ENCODE measurements at regions not wholly inside any gene's neighbourhood (a gene's known extent, or its start where the extent isn't known, plus 50 kb on each side); places are given as distances from the start of the nearest gene placed in this dataset.

- Histone ChIP-seq H3K9me2 (ENCODE audit: insufficient read depth, low read length) (no peaks in the 10 kb centered on the region), H3K9me3 (ENCODE audit: low read length) (no peaks in the 10 kb centered on the region), H2AFZ (ENCODE audit: low read depth, low read length) (no peak overlapping the region), H3K9ac (ENCODE audit: low read length) (no peak overlapping the region), H3K79me2 (replicated peaks; ENCODE audit: insufficient read depth, low read length) (no peaks in the 10 kb centered on the region), H3K4me2 (ENCODE audit: low read length) (no peak overlapping the region), H4K20me1 (ENCODE audit: insufficient read depth) (no peaks in the 10 kb centered on the region), H3F3A (ENCODE audit: insufficient read depth, low read length, poor library complexity, severe bottlenecking) (no peaks in the 10 kb centered on the region), H3K4me3 (ENCODE audit: low read length) (no peak overlapping the region), H3K27ac (ENCODE audit: low read length) (no peak overlapping the region), H3K36me3 (ENCODE audit: insufficient read depth, low read length) (no peaks in the 10 kb centered on the region), H3K27me3 (ENCODE audit: insufficient read depth, low read depth, low read length) (no peaks in the 10 kb centered on the region)
- TF ChIP-seq EP300 (conservative IDR thresholded peaks at IDR 0.05; ENCODE audit: poor library complexity, severe bottlenecking) = no peak
- no peak for TF ChIP-seq EZH2 (IDR thresholded peaks at IDR 0.05; ENCODE audit: borderline replicate concordance, insufficient read depth, low read length, poor library complexity, severe bottlenecking)
- TF ChIP-seq TAF1 (IDR thresholded peaks at IDR 0.05; ENCODE audit: low read depth) = no peak
- no peak for TF ChIP-seq POLR2AphosphoS5 (IDR thresholded peaks at IDR 0.05)
- TF ChIP-seq MXI1 (conservative IDR thresholded peaks at IDR 0.05; ENCODE audit: poor library complexity, severe bottlenecking) = no peak
- no peak for TF ChIP-seq SMC3 (conservative IDR thresholded peaks at IDR 0.05; ENCODE audit: poor library complexity)
- no peak for TF ChIP-seq REST (IDR thresholded peaks at IDR 0.05; ENCODE audit: borderline replicate concordance)
- TF ChIP-seq RAD21 (conservative IDR thresholded peaks at IDR 0.05) = no peak
- TF ChIP-seq, protein P1, sequence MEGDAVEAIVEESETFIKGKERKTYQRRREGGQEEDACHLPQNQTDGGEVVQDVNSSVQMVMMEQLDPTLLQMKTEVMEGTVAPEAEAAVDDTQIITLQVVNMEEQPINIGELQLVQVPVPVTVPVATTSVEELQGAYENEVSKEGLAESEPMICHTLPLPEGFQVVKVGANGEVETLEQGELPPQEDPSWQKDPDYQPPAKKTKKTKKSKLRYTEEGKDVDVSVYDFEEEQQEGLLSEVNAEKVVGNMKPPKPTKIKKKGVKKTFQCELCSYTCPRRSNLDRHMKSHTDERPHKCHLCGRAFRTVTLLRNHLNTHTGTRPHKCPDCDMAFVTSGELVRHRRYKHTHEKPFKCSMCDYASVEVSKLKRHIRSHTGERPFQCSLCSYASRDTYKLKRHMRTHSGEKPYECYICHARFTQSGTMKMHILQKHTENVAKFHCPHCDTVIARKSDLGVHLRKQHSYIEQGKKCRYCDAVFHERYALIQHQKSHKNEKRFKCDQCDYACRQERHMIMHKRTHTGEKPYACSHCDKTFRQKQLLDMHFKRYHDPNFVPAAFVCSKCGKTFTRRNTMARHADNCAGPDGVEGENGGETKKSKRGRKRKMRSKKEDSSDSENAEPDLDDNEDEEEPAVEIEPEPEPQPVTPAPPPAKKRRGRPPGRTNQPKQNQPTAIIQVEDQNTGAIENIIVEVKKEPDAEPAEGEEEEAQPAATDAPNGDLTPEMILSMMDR (IDR thresholded peaks at IDR 0.05; ENCODE audit: poor library complexity, severe bottlenecking) = no peak
Measured at GRCh38 chr16:72568502-72568901, 396.5 kb upstream of the PMFBP1 start.

DNA sequence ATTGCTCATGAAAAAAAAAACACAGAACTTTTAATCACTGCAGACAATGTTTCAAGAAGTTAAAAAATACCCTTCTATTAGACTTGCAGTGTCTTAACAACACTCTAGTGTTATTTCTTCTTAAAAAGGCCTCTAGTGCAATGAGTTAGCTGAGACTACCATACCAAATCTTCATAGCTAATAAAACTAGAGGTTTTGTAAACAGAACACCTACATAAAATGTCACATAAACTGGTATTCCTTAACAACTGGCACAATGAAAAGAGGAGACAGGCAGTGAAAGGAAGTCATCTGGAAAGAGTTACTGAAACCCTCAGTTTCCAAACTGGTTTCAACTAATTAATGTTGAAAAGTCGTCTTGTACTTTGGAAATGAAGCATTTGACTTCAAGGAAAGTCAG lies 394.2 kb upstream of the PMFBP1 start:
- Histone ChIP-seq H3K9ac (ENCODE audit: low read length) (no peak overlapping the region), H3K79me2 (replicated peaks; ENCODE audit: insufficient read depth, low read length) (no peaks in the 10 kb centered on the region), H3K9me2 (ENCODE audit: insufficient read depth, low read length) (no peaks in the 10 kb centered on the region), H3K27ac (ENCODE audit: low read length) (no peak overlapping the region), H3K9me3 (ENCODE audit: low read length) (no peaks in the 10 kb centered on the region), H3K27me3 (ENCODE audit: insufficient read depth, low read depth, low read length) (no peaks in the 10 kb centered on the region), H4K20me1 (ENCODE audit: insufficient read depth) (no peaks in the 10 kb centered on the region), H3F3A (ENCODE audit: insufficient read depth, low read length, poor library complexity, severe bottlenecking) (no peaks in the 10 kb centered on the region), H3K4me3 (ENCODE audit: low read length) (no peak overlapping the region), H2AFZ (ENCODE audit: low read depth, low read length) (no peak overlapping the region), H3K36me3 (ENCODE audit: insufficient read depth, low read length) (no peaks in the 10 kb centered on the region), H3K4me2 (ENCODE audit: low read length) (no peak overlapping the region)
- TF ChIP-seq, protein P1 (IDR thresholded peaks at IDR 0.05; ENCODE audit: poor library complexity, severe bottlenecking) = no peak
- TF ChIP-seq EP300 (conservative IDR thresholded peaks at IDR 0.05; ENCODE audit: poor library complexity, severe bottlenecking) (no peak), RAD21 (conservative IDR thresholded peaks at IDR 0.05) (no peak), POLR2AphosphoS5 (IDR thresholded peaks at IDR 0.05) (no peak), EZH2 (IDR thresholded peaks at IDR 0.05; ENCODE audit: borderline replicate concordance, insufficient read depth, low read length, poor library complexity, severe bottlenecking) (no peak), SMC3 (conservative IDR thresholded peaks at IDR 0.05; ENCODE audit: poor library complexity) (no peak), TAF1 (IDR thresholded peaks at IDR 0.05; ENCODE audit: low read depth) (no peak), MXI1 (conservative IDR thresholded peaks at IDR 0.05; ENCODE audit: poor library complexity, severe bottlenecking) (no peak), REST (IDR thresholded peaks at IDR 0.05; ENCODE audit: borderline replicate concordance) (no peak)
